Body of pancreas (tissue), 4 donors: ENCODE measurements at regions not wholly inside any gene's neighbourhood (a gene's known extent, or its start where the extent isn't known, plus 50 kb on each side); places are given as distances from the start of the nearest gene placed in this dataset.

ENCODE experiments used
- ATAC-seq: fragments of 150-250 bp; one replicate; pipeline ENCODE4 v1.9.1; 2016
- DNase-seq, 4 donors: peaks; one replicate each; pipeline ENCODE4 v3.0.0-alpha.2; 2019
- H3K27ac ChIP-seq, 4 donors: fragments of 200-600 bp; sonication (generic); 1 replicate in 3 of 4; 2 replicates in 1 of 4; pipeline versions ENCODE4 v1.5.1 to v1.6.1; 2016 to 2019; ENCODE audit warnings: mild to moderate bottlenecking in 1 of 4, mixed read lengths in 1 of 4, moderate library complexity in 1 of 4
- H3K27me3 ChIP-seq, 2 donors: fragments of 200-600 bp; sonication (generic); one replicate each; pipeline ENCODE4 v1.6.0; 2016; ENCODE audit warnings: mild to moderate bottlenecking in 1 of 2
- H3K36me3 ChIP-seq, 2 donors: fragments of 200-600 bp; sonication (generic); replicated peaks in 1 of 2; 2 replicates each; pipeline ENCODE4 v1.5.1; 2016; ENCODE audit warnings: low read depth in 2 of 2; ENCODE audit not compliant: insufficient read depth in 1 of 2
- H3K4me1 ChIP-seq: fragments of 200-600 bp; sonication (generic); one replicate; pipeline ENCODE4 v1.6.0; 2016
- H3K4me3 ChIP-seq, 2 donors: fragments of 200-600 bp; sonication (generic); 1 replicate in 1 of 2; 2 replicates in 1 of 2; pipeline ENCODE4 v1.5.1; 2016 to 2019
- H3K9me3 ChIP-seq, 3 donors: fragments of 200-600 bp; sonication (generic); 1 replicate in 2 of 3; 2 replicates in 1 of 3; pipeline ENCODE4 v1.5.1; 2016
- CTCF ChIP-seq, 7 experiments: fragments of 450-650 bp in 4 of 7; fragments of 200-600 bp in 3 of 7; sonication (generic) in 3 of 7; IDR thresholded peaks; one replicate each; pipeline ENCODE4 v1.5.1; 2016 to 2019; ENCODE audit warnings: antibody characterized with exemption in 7 of 7
- POLR2A ChIP-seq, 3 donors: fragments of 450-650 bp; IDR thresholded peaks; one replicate each; pipeline ENCODE4 v1.6.1; 2016; ENCODE audit warnings: antibody characterized with exemption in 3 of 3, mild to moderate bottlenecking in 2 of 3
- WGBS, 2 donors: methylation state at CpG; one replicate each; pipeline ENCODE4 v1.1.5; 2017; 5-methylcytosine and 5-hydroxymethylcytosine counted together
- intact Hi-C: fragments of 100-400 bp; cut with DNase I; formaldehyde crosslinking; loops from one replicate; pipeline ENCODE4 v1.15.1; 2023

- no peaks in the 10 kb centered on the region for H3K27me3 ChIP-seq
- intact Hi-C loops: no loop called here
- no peak overlapping the region for H3K27ac ChIP-seq
- no peaks in the 10 kb centered on the region for H3K36me3 ChIP-seq
- WGBS, 2 donors: 80 to 90% methylated on average over 1 of the region's 1 CpG
- DNase-seq (no peak), ATAC-seq (no peak)
- H3K4me3 ChIP-seq: no peak overlapping the region
- H3K9me3 ChIP-seq: no peaks in the 10 kb centered on the region
- TF ChIP-seq CTCF (IDR thresholded peaks at IDR 0.05) (no peak), POLR2A (IDR thresholded peaks at IDR 0.05) (no peak)
- no peaks in the 10 kb centered on the region for H3K4me1 ChIP-seq
Observed at GRCh38 chr18:47399475-47399874, 148.0 kb upstream of the SKOR2 start.

- no peak overlapping the region for H3K27ac ChIP-seq
- no peaks in the 10 kb centered on the region for H3K9me3 ChIP-seq
- H3K4me1 ChIP-seq: no peaks in the 10 kb centered on the region
- ATAC-seq: no peak
- no peaks in the 10 kb centered on the region for H3K27me3 ChIP-seq
- no peak overlapping the region for H3K4me3 ChIP-seq
- peak in 3 of 4 donors; percentile 16 to 31 (median 19) for DNase-seq
- 30 to 33% methylated on average over 9 of the region's 9 CpGs for WGBS, 2 donors
- intact Hi-C loops: no loop called here
- H3K36me3 ChIP-seq: no peaks in the 10 kb centered on the region
- TF ChIP-seq POLR2A (IDR thresholded peaks at IDR 0.05) (no peak), CTCF (IDR thresholded peaks at IDR 0.05) (peak in 4 of 7 experiments; percentile 19 to 43 (median 36))
Observed at GRCh38 chr18:47397671-47398319, 146.3 kb upstream of the SKOR2 start.

- no peak overlapping the region for H3K4me3 ChIP-seq
- TF ChIP-seq POLR2A (IDR thresholded peaks at IDR 0.05): no peak
- no peaks in the 10 kb centered on the region for H3K27me3 ChIP-seq
- H3K27ac ChIP-seq: no peak overlapping the region
- H3K9me3 ChIP-seq: no peaks in the 10 kb centered on the region
- no peak for ATAC-seq
- no peaks in the 10 kb centered on the region for H3K36me3 ChIP-seq
- no peak for DNase-seq
- no peaks in the 10 kb centered on the region for H3K4me1 ChIP-seq
- intact Hi-C loops: no loop called here
- 77 to 85% methylated on average over 1 of the region's 1 CpG for WGBS, 2 donors
Observed at GRCh38 chr18:47391665-47392064, 140.2 kb upstream of the SKOR2 start.

- no peaks in the 10 kb centered on the region for H3K27me3 ChIP-seq
- H3K9me3 ChIP-seq: no peaks in the 10 kb centered on the region
- intact Hi-C loops: no loop called here
- ATAC-seq: no peak
- DNase-seq: no peak
- WGBS, 2 donors: 56 to 68% methylated on average over 2 to 3 of the region's 3 CpGs
- no peaks in the 10 kb centered on the region for H3K36me3 ChIP-seq
- no peak overlapping the region for H3K4me3 ChIP-seq
- no peaks in the 10 kb centered on the region for H3K4me1 ChIP-seq
- no peak for TF ChIP-seq POLR2A (IDR thresholded peaks at IDR 0.05)
- no peak for TF ChIP-seq CTCF (IDR thresholded peaks at IDR 0.05)
- H3K27ac ChIP-seq: no peak overlapping the region
Observed at GRCh38 chr18:47390410-47391024, 139.1 kb upstream of the SKOR2 start.

- intact Hi-C loops: no loop called here
- H3K9me3 ChIP-seq: no peaks in the 10 kb centered on the region
- DNase-seq (no peak), ATAC-seq (no peak)
- no peaks in the 10 kb centered on the region for H3K36me3 ChIP-seq
- H3K27ac ChIP-seq: no peak overlapping the region
- no peaks in the 10 kb centered on the region for H3K4me1 ChIP-seq
- TF ChIP-seq POLR2A (IDR thresholded peaks at IDR 0.05) (no peak), CTCF (IDR thresholded peaks at IDR 0.05) (no peak)
- no peak overlapping the region for H3K4me3 ChIP-seq
- H3K27me3 ChIP-seq: no peaks in the 10 kb centered on the region
- 10 to 21% methylated on average over 2 of the region's 2 CpGs for WGBS, 2 donors
Observed at GRCh38 chr18:47389210-47389609, 137.8 kb upstream of the SKOR2 start.
